HEK293 (cell line): ENCODE measurements at regions not wholly inside any gene's neighbourhood (a gene's known extent, or its start where the extent isn't known, plus 50 kb on each side); places are given as distances from the start of the nearest gene placed in this dataset.

Experiments
- ZBTB21 ChIP-seq: fragments of 450-650 bp; formaldehyde crosslinking; IDR thresholded peaks from 2 replicates; pipeline ENCODE4 v1.5.1; 2017; ENCODE audit warnings: missing biosample characterization, missing genetic modification characterization
- ZNF10 ChIP-seq: fragments of 450-650 bp; formaldehyde crosslinking; IDR thresholded peaks from 2 replicates; pipeline ENCODE4 v1.5.1; 2017; ENCODE audit warnings: missing biosample characterization, missing genetic modification characterization
- ZNF24 ChIP-seq: fragments of 450-650 bp; formaldehyde crosslinking; IDR thresholded peaks from 2 replicates; pipeline ENCODE4 v1.5.1; 2016; ENCODE audit warnings: missing biosample characterization, missing genetic modification characterization
- ZNF292 ChIP-seq: fragments of 450-650 bp; formaldehyde crosslinking; IDR thresholded peaks from 2 replicates; pipeline ENCODE4 v1.5.1; 2016; ENCODE audit warnings: low read depth, missing biosample characterization, missing genetic modification characterization, borderline replicate concordance
- ZNF623 ChIP-seq: fragments of 450-650 bp; formaldehyde crosslinking; IDR thresholded peaks from 2 replicates; pipeline ENCODE4 v1.5.1; 2016; ENCODE audit warnings: missing biosample characterization, missing genetic modification characterization
- TF ChIP-seq, protein P1 (sequence below): fragments of 450-650 bp; formaldehyde crosslinking; IDR thresholded peaks from 2 replicates; pipeline ENCODE4 v1.5.1; 2016; ENCODE audit warnings: missing biosample characterization, missing genetic modification characterization
- TF ChIP-seq, protein P2 (sequence below): fragments of 450-650 bp; formaldehyde crosslinking; IDR thresholded peaks from 2 replicates; pipeline ENCODE4 v1.5.1; 2016; ENCODE audit warnings: missing biosample characterization, missing genetic modification characterization
- TF ChIP-seq, protein P3 (sequence below): fragments of 450-650 bp; formaldehyde crosslinking; IDR thresholded peaks from 2 replicates; pipeline ENCODE4 v1.5.1; 2016; ENCODE audit warnings: missing biosample characterization, missing genetic modification characterization, low read depth

DNA sequence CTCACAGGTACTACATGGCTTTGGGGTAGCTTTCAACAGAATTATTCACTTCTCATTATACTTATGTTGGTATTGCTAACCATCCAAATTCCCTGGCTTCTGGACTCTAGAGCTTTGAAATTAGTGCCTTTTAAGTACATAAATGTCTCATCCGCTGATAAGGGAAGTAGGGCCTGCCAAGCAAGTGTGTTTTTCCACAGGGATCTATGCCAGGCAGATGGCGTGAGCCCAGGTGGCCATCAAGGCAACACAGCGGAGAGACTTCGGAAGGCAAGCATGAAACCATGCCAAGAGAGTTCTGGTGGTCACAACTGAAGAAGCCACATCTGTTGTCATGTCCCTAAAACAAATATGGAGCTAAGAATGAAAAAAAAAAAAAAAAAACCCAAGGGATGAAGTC, 503.1 kb upstream of the LCORL start:
- TF ChIP-seq ZBTB21 (tag by site-specific recombination) (no peak), ZNF10 (tag by site-specific recombination) (no peak), ZNF24 (tag by site-specific recombination) (no peak), ZNF292 (tag by site-specific recombination) (no peak), ZNF623 (tag by site-specific recombination) (no peak)
- TF ChIP-seq, protein P1, sequence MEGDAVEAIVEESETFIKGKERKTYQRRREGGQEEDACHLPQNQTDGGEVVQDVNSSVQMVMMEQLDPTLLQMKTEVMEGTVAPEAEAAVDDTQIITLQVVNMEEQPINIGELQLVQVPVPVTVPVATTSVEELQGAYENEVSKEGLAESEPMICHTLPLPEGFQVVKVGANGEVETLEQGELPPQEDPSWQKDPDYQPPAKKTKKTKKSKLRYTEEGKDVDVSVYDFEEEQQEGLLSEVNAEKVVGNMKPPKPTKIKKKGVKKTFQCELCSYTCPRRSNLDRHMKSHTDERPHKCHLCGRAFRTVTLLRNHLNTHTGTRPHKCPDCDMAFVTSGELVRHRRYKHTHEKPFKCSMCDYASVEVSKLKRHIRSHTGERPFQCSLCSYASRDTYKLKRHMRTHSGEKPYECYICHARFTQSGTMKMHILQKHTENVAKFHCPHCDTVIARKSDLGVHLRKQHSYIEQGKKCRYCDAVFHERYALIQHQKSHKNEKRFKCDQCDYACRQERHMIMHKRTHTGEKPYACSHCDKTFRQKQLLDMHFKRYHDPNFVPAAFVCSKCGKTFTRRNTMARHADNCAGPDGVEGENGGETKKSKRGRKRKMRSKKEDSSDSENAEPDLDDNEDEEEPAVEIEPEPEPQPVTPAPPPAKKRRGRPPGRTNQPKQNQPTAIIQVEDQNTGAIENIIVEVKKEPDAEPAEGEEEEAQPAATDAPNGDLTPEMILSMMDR (tag by site-specific recombination) = no peak
- TF ChIP-seq, protein P2, sequence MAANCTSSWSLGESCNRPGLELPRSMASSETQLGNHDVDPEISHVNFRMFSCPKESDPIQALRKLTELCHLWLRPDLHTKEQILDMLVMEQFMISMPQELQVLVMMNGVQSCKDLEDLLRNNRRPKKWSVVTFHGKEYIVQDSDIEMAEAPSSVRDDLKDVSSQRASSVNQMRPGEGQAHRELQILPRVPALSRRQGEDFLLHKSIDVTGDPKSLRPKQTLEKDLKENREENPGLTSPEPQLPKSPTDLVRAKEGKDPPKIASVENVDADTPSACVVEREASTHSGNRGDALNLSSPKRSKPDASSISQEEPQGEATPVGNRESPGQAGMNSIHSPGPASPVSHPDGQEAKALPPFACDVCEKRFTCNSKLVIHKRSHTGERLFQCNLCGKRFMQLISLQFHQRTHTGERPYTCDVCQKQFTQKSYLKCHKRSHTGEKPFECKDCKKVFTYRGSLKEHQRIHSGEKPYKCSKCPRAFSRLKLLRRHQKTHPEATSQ = no peak
- TF ChIP-seq, protein P3, sequence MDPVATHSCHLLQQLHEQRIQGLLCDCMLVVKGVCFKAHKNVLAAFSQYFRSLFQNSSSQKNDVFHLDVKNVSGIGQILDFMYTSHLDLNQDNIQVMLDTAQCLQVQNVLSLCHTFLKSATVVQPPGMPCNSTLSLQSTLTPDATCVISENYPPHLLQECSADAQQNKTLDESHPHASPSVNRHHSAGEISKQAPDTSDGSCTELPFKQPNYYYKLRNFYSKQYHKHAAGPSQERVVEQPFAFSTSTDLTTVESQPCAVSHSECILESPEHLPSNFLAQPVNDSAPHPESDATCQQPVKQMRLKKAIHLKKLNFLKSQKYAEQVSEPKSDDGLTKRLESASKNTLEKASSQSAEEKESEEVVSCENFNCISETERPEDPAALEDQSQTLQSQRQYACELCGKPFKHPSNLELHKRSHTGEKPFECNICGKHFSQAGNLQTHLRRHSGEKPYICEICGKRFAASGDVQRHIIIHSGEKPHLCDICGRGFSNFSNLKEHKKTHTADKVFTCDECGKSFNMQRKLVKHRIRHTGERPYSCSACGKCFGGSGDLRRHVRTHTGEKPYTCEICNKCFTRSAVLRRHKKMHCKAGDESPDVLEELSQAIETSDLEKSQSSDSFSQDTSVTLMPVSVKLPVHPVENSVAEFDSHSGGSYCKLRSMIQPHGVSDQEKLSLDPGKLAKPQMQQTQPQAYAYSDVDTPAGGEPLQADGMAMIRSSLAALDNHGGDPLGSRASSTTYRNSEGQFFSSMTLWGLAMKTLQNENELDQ (tag by site-specific recombination) = no peak
